Stomach (tissue), 4 donors: ENCODE measurements at regions not wholly inside any gene's neighbourhood (a gene's known extent, or its start where the extent isn't known, plus 50 kb on each side); places are given as distances from the start of the nearest gene placed in this dataset.

Experiments
- CTCF ChIP-seq, 7 experiments: fragments of 450-650 bp in 4 of 7; fragments of 200-600 bp in 3 of 7; sonication (generic) in 3 of 7; IDR thresholded peaks; one replicate each; pipeline ENCODE4 v1.5.1; 2016 to 2019; ENCODE audit warnings: antibody characterized with exemption in 7 of 7, control low read depth in 2 of 7, mild to moderate bottlenecking in 1 of 7
- EP300 ChIP-seq: sonication (generic); formaldehyde crosslinking; IDR thresholded peaks from one replicate; pipeline ENCODE4 v1.6.1; 2017; ENCODE audit warnings: antibody characterized with exemption
- POLR2AphosphoS5 ChIP-seq, 3 donors: sonication (generic); formaldehyde crosslinking; IDR thresholded peaks; one replicate each; pipeline ENCODE4 v1.6.1; 2016; ENCODE audit warnings: antibody characterized with exemption in 3 of 3

GRCh38 chr3:145798696-145799537, 362.1 kb downstream of the PLOD2 start:
- no peak for TF ChIP-seq CTCF (IDR thresholded peaks at IDR 0.05)
- no peak for TF ChIP-seq POLR2AphosphoS5 (IDR thresholded peaks at IDR 0.05)
- no peak for TF ChIP-seq EP300
